ENCODE measurements at regions not wholly inside any gene's neighbourhood (a gene's known extent, or its start where the extent isn't known, plus 50 kb on each side); places are given as distances from the start of the nearest gene placed in this dataset.
"Not testable (repeated sequence)": the region's sequence is repeated elsewhere in the genome, so short reads cannot be mapped to it uniquely, and the experiment has no call there.

- not testable (repeated sequence) for ATAC-seq
Observed at GRCh38 chr12:18840997-18841396, 103.1 kb downstream of the CAPZA3 start.

GRCh38 chr12:18849080-18849479, 111.2 kb downstream of the CAPZA3 start:
- DNase-seq (ENCODE audit: low read depth, low spot score) (no peak), ATAC-seq (no peak), FAIRE-seq (no peak)
- RAD21 ChIA-PET (ENCODE audit: unreplicated experiment), result no interaction called here
- no peaks in the 10 kb centered on the region for H3K79me2 ChIP-seq (ENCODE audit: control insufficient read depth, insufficient read depth, low read length)
- H3K4me1 ChIP-seq (ENCODE audit: control insufficient read depth, insufficient read depth, low read length), result no peaks in the 10 kb centered on the region
- H3K27ac ChIP-seq (ENCODE audit: control insufficient read depth, insufficient read depth), result no peak overlapping the region
- 8% methylated on average over 4 of the region's 4 CpGs for WGBS (ENCODE audit: insufficient coverage, insufficient replicate concordance, low lambda C conversion rate, missing lambda C conversion rate)
- no TSS peak for BruUV-seq (replicated peaks)
- H3K4me3 ChIP-seq, result no peak overlapping the region
- H3K4me2 ChIP-seq (ENCODE audit: control insufficient read depth, insufficient read depth), result no peak overlapping the region
- no peaks in the 10 kb centered on the region for H3K9me3 ChIP-seq (replicated peaks; ENCODE audit: control insufficient read depth, insufficient read depth, low read length)
- in situ Hi-C loops (cut with MboI), result no loop called here
- POLR2A ChIA-PET, result no interaction called here
- no peak overlapping the region for H2AFZ ChIP-seq (ENCODE audit: control insufficient read depth, low read depth, low read length)
- intact Hi-C loops (cut with micrococcal nuclease; ENCODE audit: unreplicated experiment), result no loop called here
- SMC1A ChIA-PET (ENCODE audit: uncharacterized antibody, unreplicated experiment), result no interaction called here
- H3K27me3 ChIP-seq (replicated peaks in 1 of 2; ENCODE audit: control insufficient read depth in 2 of 2, insufficient read depth in 2 of 2, low read length in 1 of 2), result no peaks in the 10 kb centered on the region
- no peaks in the 10 kb centered on the region for H4K20me1 ChIP-seq (ENCODE audit: control insufficient read depth, insufficient read depth)
- no peaks in the 10 kb centered on the region for H3K36me3 ChIP-seq (ENCODE audit: control insufficient read depth in 2 of 2, insufficient read depth in 2 of 2, low read length in 1 of 2)
- CTCF ChIA-PET, result interaction anchor here (1.0 kb wide), 1 partner anchor 22 kb away, joined by 3 read pairs; no protein-coding TSS in a partner anchor
- H3K9ac ChIP-seq (ENCODE audit: control insufficient read depth, insufficient read depth, low read length), result no peak overlapping the region
- TF ChIP-seq BCL3 (IDR thresholded peaks at IDR 0.05; ENCODE audit: borderline replicate concordance, insufficient read depth, low read depth, low read length, poor library complexity, severe bottlenecking) (no peak), RAD51 (IDR thresholded peaks at IDR 0.05) (no peak), NFYB (IDR thresholded peaks at IDR 0.05; ENCODE audit: insufficient read depth, low read depth, low read length) (no peak), ZZZ3 (IDR thresholded peaks at IDR 0.05; ENCODE audit: control insufficient read depth, insufficient read length, low read depth) (no peak), HCFC1 (IDR thresholded peaks at IDR 0.05; ENCODE audit: low read length) (no peak), MTA3 (IDR thresholded peaks at IDR 0.05; ENCODE audit: borderline replicate concordance, low read length) (no peak), NFXL1 (IDR thresholded peaks at IDR 0.05; ENCODE audit: borderline replicate concordance) (no peak), BRCA1 (IDR thresholded peaks at IDR 0.05; ENCODE audit: low read depth, low read length) (no peak), BHLHE40 (IDR thresholded peaks at IDR 0.05; ENCODE audit: borderline replicate concordance in 1 of 2, low read depth in 2 of 2, low read length in 1 of 2) (no peak), ZNF274 (IDR thresholded peaks at IDR 0.05; ENCODE audit: insufficient read depth, insufficient read length) (no peak), PAX8 (IDR thresholded peaks at IDR 0.05) (no peak), REST (IDR thresholded peaks at IDR 0.05; ENCODE audit: low read depth, low read length) (no peak), RCOR1 (conservative IDR thresholded peaks at IDR 0.05; ENCODE audit: low read depth, low read length) (no peak)

More at GRCh38 chr12:18840997-18841396, 103.1 kb downstream of the CAPZA3 start:
- POLR2A ChIA-PET; intact Hi-C loops (cut with micrococcal nuclease; ENCODE audit: unreplicated experiment); H3K27me3 ChIP-seq (replicated peaks in 1 of 2; ENCODE audit: control insufficient read depth in 2 of 2, insufficient read depth in 2 of 2, low read length in 1 of 2); RAD21 ChIA-PET (ENCODE audit: unreplicated experiment); H2AFZ ChIP-seq (ENCODE audit: control insufficient read depth, low read depth, low read length); SMC1A ChIA-PET (ENCODE audit: uncharacterized antibody, unreplicated experiment); H4K20me1 ChIP-seq (ENCODE audit: control insufficient read depth, insufficient read depth); H3K9ac ChIP-seq (ENCODE audit: control insufficient read depth, insufficient read depth, low read length); in situ Hi-C loops (cut with MboI); H3K79me2 ChIP-seq (ENCODE audit: control insufficient read depth, insufficient read depth, low read length); H3K27ac ChIP-seq (ENCODE audit: control insufficient read depth, insufficient read depth); H3K9me3 ChIP-seq (replicated peaks; ENCODE audit: control insufficient read depth, insufficient read depth, low read length); DNase-seq (ENCODE audit: low read depth, low spot score); CTCF ChIA-PET; BruUV-seq (replicated peaks); H3K36me3 ChIP-seq (ENCODE audit: control insufficient read depth in 2 of 2, insufficient read depth in 2 of 2, low read length in 1 of 2); FAIRE-seq; H3K4me2 ChIP-seq (ENCODE audit: control insufficient read depth, insufficient read depth); H3K4me3 ChIP-seq; H3K4me1 ChIP-seq (ENCODE audit: control insufficient read depth, insufficient read depth, low read length): not testable (repeated sequence)
- 21% methylated on average over 4 of the region's 4 CpGs for WGBS (ENCODE audit: insufficient coverage, insufficient replicate concordance, low lambda C conversion rate, missing lambda C conversion rate)
- TF ChIP-seq CEBPB (IDR thresholded peaks at IDR 0.05; ENCODE audit: borderline replicate concordance in 1 of 2, low read depth in 2 of 2, low read length in 2 of 2), result peak in 1 of 2 experiments; percentile 18; a peak in 1 of 4 replicates

Measured in GM12878 (cell line).